Esophagus muscularis mucosa (tissue), 4 donors: ENCODE measurements at regions not wholly inside any gene's neighbourhood (a gene's known extent, or its start where the extent isn't known, plus 50 kb on each side); places are given as distances from the start of the nearest gene placed in this dataset.

Source experiments
- DNase-seq: peaks from one replicate; pipeline ENCODE4 v3.0.0-alpha.2; 2017; ENCODE audit errors: extremely low spot score
- H3K27ac ChIP-seq, 4 donors: fragments of 200-600 bp; sonication (generic); replicated peaks in 1 of 4; 1 replicate in 3 of 4; 2 replicates in 1 of 4; pipeline ENCODE4 v1.5.1; 2016 to 2019; ENCODE audit warnings: mild to moderate bottlenecking in 1 of 4
- H3K27me3 ChIP-seq, 4 donors: fragments of 200-600 bp; sonication (generic); one replicate each; pipeline versions ENCODE4 v1.5.1 to v1.6.0; 2016 to 2019
- H3K36me3 ChIP-seq, 4 donors: fragments of 200-600 bp; sonication (generic); one replicate each; pipeline ENCODE4 v1.5.1; 2016 to 2019
- H3K4me1 ChIP-seq, 4 donors: fragments of 200-600 bp; sonication (generic); one replicate each; pipeline ENCODE4 v1.5.1; 2016 to 2019
- H3K4me3 ChIP-seq, 4 donors: fragments of 200-600 bp; sonication (generic); 1 replicate in 2 of 4; 2 replicates in 2 of 4; pipeline ENCODE4 v1.5.1; 2016 to 2019; ENCODE audit warnings: mild to moderate bottlenecking in 4 of 4, moderate library complexity in 1 of 4
- H3K9me3 ChIP-seq, 4 donors: fragments of 200-600 bp; sonication (generic); 1 replicate in 3 of 4; 2 replicates in 1 of 4; pipeline ENCODE4 v1.5.1; 2016 to 2019
- CTCF ChIP-seq, 3 experiments: fragments of 200-600 bp in 2 of 3; fragments of 450-650 bp in 1 of 3; sonication (generic) in 2 of 3; IDR thresholded peaks; one replicate each; pipeline ENCODE4 v1.5.1; 2017 to 2019; ENCODE audit warnings: antibody characterized with exemption in 3 of 3, mild to moderate bottlenecking in 2 of 3, moderate library complexity in 1 of 3
- EP300 ChIP-seq: sonication (generic); formaldehyde crosslinking; IDR thresholded peaks from one replicate; pipeline ENCODE4 v1.6.1; 2017; ENCODE audit warnings: antibody characterized with exemption
- POLR2A ChIP-seq: fragments of 450-650 bp; IDR thresholded peaks from one replicate; pipeline ENCODE4 v1.6.1; 2017; ENCODE audit warnings: antibody characterized with exemption, moderate library complexity, mild to moderate bottlenecking, low read depth
- POLR2AphosphoS5 ChIP-seq, 2 donors: sonication (generic); formaldehyde crosslinking; IDR thresholded peaks; one replicate each; pipeline ENCODE4 v1.6.1; 2017; ENCODE audit warnings: antibody characterized with exemption in 2 of 2
- WGBS: methylation state at CpG from one replicate; pipeline ENCODE4 v1.1.5; 2018; 5-methylcytosine and 5-hydroxymethylcytosine counted together
- intact Hi-C: fragments of 100-400 bp; cut with DNase I; formaldehyde crosslinking; loops from one replicate; pipeline ENCODE4 v1.15.1; 2023

GRCh38 chr10:33838731-33839130 is 504.3 kb upstream of the NRP1 start:
- no peak overlapping the region for H3K27ac ChIP-seq
- intact Hi-C loops: no loop called here
- TF ChIP-seq POLR2A (no peak), POLR2AphosphoS5 (IDR thresholded peaks at IDR 0.05) (no peak), EP300 (no peak), CTCF (IDR thresholded peaks at IDR 0.05) (no peak)
- WGBS: 96% methylated on average over 3 of the region's 3 CpGs
- H3K4me3 ChIP-seq: no peak overlapping the region
- no peaks in the 10 kb centered on the region for H3K9me3 ChIP-seq
- H3K4me1 ChIP-seq: no peaks in the 10 kb centered on the region
- H3K27me3 ChIP-seq: no peaks in the 10 kb centered on the region
- no peaks in the 10 kb centered on the region for H3K36me3 ChIP-seq
- peak; percentile 24 for DNase-seq

GRCh38 chr10:33837736-33838135 is 503.3 kb upstream of the NRP1 start:
- intact Hi-C loops: no loop called here
- H3K4me3 ChIP-seq: no peak overlapping the region
- no peaks in the 10 kb centered on the region for H3K4me1 ChIP-seq
- no peak overlapping the region for H3K27ac ChIP-seq
- TF ChIP-seq POLR2A (no peak), EP300 (no peak), CTCF (IDR thresholded peaks at IDR 0.05) (no peak), POLR2AphosphoS5 (IDR thresholded peaks at IDR 0.05) (no peak)
- H3K27me3 ChIP-seq: no peaks in the 10 kb centered on the region
- DNase-seq: peak; percentile 50
- H3K36me3 ChIP-seq: no peaks in the 10 kb centered on the region
- WGBS: 87% methylated on average over 6 of the region's 6 CpGs
- no peaks in the 10 kb centered on the region for H3K9me3 ChIP-seq

- 94% methylated on average over 1 of the region's 1 CpG for WGBS
Measured at GRCh38 chr10:33835556-33835955, 501.1 kb upstream of the NRP1 start.

GRCh38 chr10:33833566-33833965 is 499.1 kb upstream of the NRP1 start:
- Histone ChIP-seq H3K27me3 (no peaks in the 10 kb centered on the region), H3K4me1 (no peaks in the 10 kb centered on the region), H3K9me3 (no peaks in the 10 kb centered on the region), H3K27ac (no peak overlapping the region), H3K4me3 (no peak overlapping the region), H3K36me3 (no peaks in the 10 kb centered on the region)
- DNase-seq: peak; percentile 26
- TF ChIP-seq CTCF (IDR thresholded peaks at IDR 0.05): no peak
- TF ChIP-seq EP300: no peak
- no peak for TF ChIP-seq POLR2A
- TF ChIP-seq POLR2AphosphoS5 (IDR thresholded peaks at IDR 0.05): no peak
- 93% methylated on average over 5 of the region's 5 CpGs for WGBS
- intact Hi-C loops: no loop called here

More at GRCh38 chr10:33835556-33835955, 501.1 kb upstream of the NRP1 start:
- no peaks in the 10 kb centered on the region for H3K27me3 ChIP-seq
- no peaks in the 10 kb centered on the region for H3K9me3 ChIP-seq
- DNase-seq: peak; percentile 37
- H3K4me3 ChIP-seq: no peak overlapping the region
- no peaks in the 10 kb centered on the region for H3K4me1 ChIP-seq
- H3K27ac ChIP-seq: no peak overlapping the region
- no peak for TF ChIP-seq CTCF (IDR thresholded peaks at IDR 0.05)
- TF ChIP-seq POLR2AphosphoS5 (IDR thresholded peaks at IDR 0.05): no peak
- no peak for TF ChIP-seq EP300
- no peak for TF ChIP-seq POLR2A
- intact Hi-C loops: no loop called here
- H3K36me3 ChIP-seq: no peaks in the 10 kb centered on the region

GRCh38 chr10:33832124-33832787 is 497.8 kb upstream of the NRP1 start:
- 73% methylated on average over 4 of the region's 4 CpGs for WGBS
- Histone ChIP-seq H3K36me3 (no peaks in the 10 kb centered on the region), H3K9me3 (no peaks in the 10 kb centered on the region), H3K27ac (no peak overlapping the region), H3K4me1 (no peaks in the 10 kb centered on the region), H3K4me3 (no peak overlapping the region), H3K27me3 (no peaks in the 10 kb centered on the region)
- intact Hi-C loops: no loop called here
- DNase-seq: no peak
- TF ChIP-seq POLR2AphosphoS5 (IDR thresholded peaks at IDR 0.05) (no peak), EP300 (no peak), CTCF (IDR thresholded peaks at IDR 0.05) (no peak), POLR2A (no peak)
